Stimulated activated naive B cell treated with anti-CD40 and anti-IgM and Interleukin-4, amounts not matched to agents 10 μg/mL and 1 μg/mL and 100 μg/mL, for 72 hours (primary cell): ENCODE measurements at regions not wholly inside any gene's neighbourhood (a gene's known extent, or its start where the extent isn't known, plus 50 kb on each side); places are given as distances from the start of the nearest gene placed in this dataset.
"Not testable (repeated sequence)": the region's sequence is repeated elsewhere in the genome, so short reads cannot be mapped to it uniquely, and the experiment has no call there.

Source experiments
- ATAC-seq, 2 donors: fragments of 150-1000 bp; cut with Tn5 transposase; replicated peaks; 2 replicates each; pipeline ENCODE4 v1.10.0; 2021; ENCODE audit warnings: moderate library complexity in 1 of 2
- DNase-seq: peaks from one replicate; pipeline ENCODE4 v3.0.0; 2021
- H3K27ac Mint-ChIP-seq: one replicate; pipeline ENCODE4 v1.8.0; 2022; ENCODE audit warnings: mild to moderate bottlenecking, mixed read lengths
- H3K27me3 Mint-ChIP-seq, 2 donors: one replicate each; pipeline ENCODE4 v1.8.0; 2022; ENCODE audit warnings: mixed read lengths in 2 of 2
- H3K36me3 Mint-ChIP-seq, 2 donors: one replicate each; pipeline ENCODE4 v1.8.0; 2022; ENCODE audit warnings: mixed read lengths in 2 of 2, mild to moderate bottlenecking in 1 of 2
- H3K4me1 Mint-ChIP-seq, 2 donors: one replicate each; pipeline ENCODE4 v1.8.0; 2022; ENCODE audit warnings: mixed read lengths in 2 of 2, mild to moderate bottlenecking in 1 of 2
- H3K4me3 Mint-ChIP-seq, 2 donors: one replicate each; pipeline ENCODE4 v1.8.0; 2022; ENCODE audit warnings: mild to moderate bottlenecking in 2 of 2, mixed read lengths in 2 of 2, moderate library complexity in 1 of 2
- H3K9me3 Mint-ChIP-seq, 2 donors: one replicate each; pipeline ENCODE4 v1.8.0; 2022; ENCODE audit warnings: mixed read lengths in 2 of 2, mild to moderate bottlenecking in 1 of 2

DNA sequence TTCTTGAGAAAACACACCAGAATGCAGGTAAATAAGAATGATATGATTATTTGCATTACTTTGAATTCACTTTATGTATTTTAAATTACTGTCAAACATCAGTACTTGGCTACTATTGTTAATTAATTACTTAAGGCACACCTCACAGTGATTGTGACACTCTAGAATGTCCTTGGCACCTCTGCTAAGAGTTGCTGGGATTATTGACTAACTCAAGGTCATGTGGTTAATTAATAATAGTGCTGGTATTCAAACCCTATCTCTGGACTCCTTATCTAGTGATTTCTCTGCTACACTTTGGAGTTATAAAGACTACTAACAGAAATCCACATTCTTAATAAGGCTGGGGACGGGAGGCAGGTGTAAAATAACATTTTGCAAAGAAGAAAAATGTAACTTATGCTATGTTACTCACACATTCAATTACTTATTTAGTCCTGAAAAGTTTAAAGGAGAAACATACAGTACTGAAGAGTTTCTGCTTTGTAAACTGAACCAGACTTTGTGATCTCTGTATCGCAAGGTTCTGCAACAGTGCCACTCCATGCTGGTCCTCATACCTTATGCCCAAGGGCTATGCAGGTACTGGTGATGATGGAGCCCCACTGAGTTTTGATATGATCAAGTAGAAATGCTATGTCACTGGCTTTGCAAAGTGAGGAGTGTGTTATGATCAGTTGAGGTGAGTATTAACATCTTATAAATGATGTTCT lies 242.7 kb downstream of the MID1IP1 start:
- H3K4me3 Mint-ChIP-seq: no peak overlapping the region
- H3K9me3 Mint-ChIP-seq: peaks cover 1 to 9% of the 10 kb centered on the region in 2 donors
- ATAC-seq: no peak
- H3K36me3 Mint-ChIP-seq: no peaks in the 10 kb centered on the region
- no peak for DNase-seq
- no peaks in the 10 kb centered on the region for H3K4me1 Mint-ChIP-seq
- no peak overlapping the region for H3K27ac Mint-ChIP-seq
- H3K27me3 Mint-ChIP-seq: peaks cover 0 to 4% of the 10 kb centered on the region in 2 donors

DNA sequence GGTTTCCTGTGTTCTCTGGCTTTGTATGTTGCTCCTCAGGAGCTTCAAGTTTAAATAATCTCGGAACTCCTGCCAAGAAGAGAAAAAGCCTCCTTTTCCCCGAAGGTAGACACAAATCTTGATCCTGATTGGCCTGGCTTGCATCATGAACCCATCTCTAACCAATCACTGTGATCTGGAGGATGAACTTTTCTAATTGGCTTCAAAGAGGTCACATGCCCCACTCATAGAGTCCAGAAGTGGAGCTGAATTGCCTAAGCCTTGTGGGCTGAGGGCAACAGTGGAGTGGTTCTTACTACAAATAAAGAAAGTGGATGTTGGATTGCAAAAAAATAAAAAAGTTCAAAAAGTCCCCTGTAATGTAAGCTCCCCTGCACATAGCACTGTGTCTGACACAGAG lies 245.9 kb downstream of the MID1IP1 start:
- Mint-ChIP-seq H3K4me3 (no peak overlapping the region), H3K27me3 (peaks cover 0 to 8% of the 10 kb centered on the region in 2 donors)

DNA sequence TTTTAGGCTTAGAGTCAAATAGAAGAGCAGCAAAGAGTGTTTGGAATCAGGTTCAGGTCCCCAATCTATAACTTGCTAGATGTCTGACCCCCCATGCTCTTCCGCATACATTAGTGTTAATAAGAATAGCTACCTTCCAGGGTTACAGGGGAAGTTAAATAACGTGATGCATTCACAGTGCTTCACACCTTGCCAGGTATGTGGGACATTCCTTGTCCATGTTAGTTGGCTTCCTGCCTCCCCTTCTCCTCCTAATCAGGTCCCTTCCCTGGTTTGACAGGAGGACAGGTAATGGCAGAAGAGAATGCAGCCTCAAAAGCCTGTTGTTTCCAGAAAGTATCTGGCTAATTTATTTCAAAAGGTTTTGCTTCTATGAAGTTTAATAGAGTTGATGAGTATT lies 248.7 kb downstream of the MID1IP1 start:
- H3K4me1 Mint-ChIP-seq: no peaks in the 10 kb centered on the region
- peaks cover 0 to 11% of the 10 kb centered on the region in 2 donors for H3K27me3 Mint-ChIP-seq
- H3K9me3 Mint-ChIP-seq: peaks cover 1 to 7% of the 10 kb centered on the region in 2 donors
- H3K27ac Mint-ChIP-seq: no peak overlapping the region
- H3K36me3 Mint-ChIP-seq: no peaks in the 10 kb centered on the region
- no peak overlapping the region for H3K4me3 Mint-ChIP-seq
- ATAC-seq: no peak
- no peak for DNase-seq

More for the DNA sequence above, 245.9 kb downstream of the MID1IP1 start:
- no peak overlapping the region for H3K27ac Mint-ChIP-seq
- no peak for ATAC-seq
- no peaks in the 10 kb centered on the region for H3K4me1 Mint-ChIP-seq
- DNase-seq: no peak
- H3K36me3 Mint-ChIP-seq: no peaks in the 10 kb centered on the region
- peaks cover 1 to 9% of the 10 kb centered on the region in 2 donors for H3K9me3 Mint-ChIP-seq

DNA sequence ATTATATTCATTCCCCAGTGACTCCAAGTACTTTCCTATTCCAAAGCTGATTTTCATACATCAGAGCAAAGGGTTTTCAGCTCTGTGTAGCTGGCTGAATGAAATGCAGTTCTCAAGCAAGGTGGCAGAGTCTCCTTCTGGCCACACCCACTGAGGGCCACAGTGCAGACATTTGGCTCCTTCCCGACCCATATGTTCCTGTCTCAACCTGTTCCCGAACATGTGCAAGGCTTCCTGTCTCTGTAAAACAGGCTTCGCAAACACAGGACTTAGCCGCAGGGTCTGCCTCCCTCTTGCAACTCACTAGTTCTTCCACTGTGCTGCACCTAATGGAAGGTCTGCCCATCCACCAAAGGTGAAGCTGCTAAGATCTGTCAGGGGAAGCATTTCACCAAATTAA lies 249.2 kb downstream of the MID1IP1 start:
- no peak overlapping the region for H3K27ac Mint-ChIP-seq
- peaks cover 1 to 4% of the 10 kb centered on the region in 2 donors for H3K9me3 Mint-ChIP-seq
- H3K4me3 Mint-ChIP-seq: no peak overlapping the region
- no peak for DNase-seq
- no peak for ATAC-seq
- no peaks in the 10 kb centered on the region for H3K4me1 Mint-ChIP-seq
- no peaks in the 10 kb centered on the region for H3K36me3 Mint-ChIP-seq
- peaks cover 0 to 14% of the 10 kb centered on the region in 2 donors for H3K27me3 Mint-ChIP-seq

- Mint-ChIP-seq H3K4me3 (no peak overlapping the region), H3K9me3 (no peaks in the 10 kb centered on the region), H3K36me3 (no peaks in the 10 kb centered on the region), H3K27ac (no peak overlapping the region), H3K4me1 (no peaks in the 10 kb centered on the region), H3K27me3 (peaks cover 0 to 16% of the 10 kb centered on the region in 2 donors)
- no peak for ATAC-seq
- no peak for DNase-seq
Observed at GRCh38 chrX:39052751-39053150, 251.5 kb downstream of the MID1IP1 start.

GRCh38 chrX:39058724-39059123 lies 257.5 kb downstream of the MID1IP1 start:
- no peak for ATAC-seq
- Mint-ChIP-seq H3K36me3 (no peaks in the 10 kb centered on the region), H3K27ac (no peak overlapping the region), H3K9me3 (peaks cover 0 to 3% of the 10 kb centered on the region in 2 donors), H3K4me3 (no peak overlapping the region), H3K4me1 (no peaks in the 10 kb centered on the region), H3K27me3 (peaks cover 0 to 13% of the 10 kb centered on the region in 2 donors)
- DNase-seq: no peak

GRCh38 chrX:39059866-39060265 lies 258.6 kb downstream of the MID1IP1 start:
- no peaks in the 10 kb centered on the region for H3K36me3 Mint-ChIP-seq
- H3K4me3 Mint-ChIP-seq: no peak overlapping the region
- DNase-seq (no peak), ATAC-seq (no peak)
- H3K9me3 Mint-ChIP-seq: peaks cover 0 to 3% of the 10 kb centered on the region in 2 donors
- H3K4me1 Mint-ChIP-seq: no peaks in the 10 kb centered on the region
- H3K27ac Mint-ChIP-seq: no peak overlapping the region
- H3K27me3 Mint-ChIP-seq: peaks cover 0 to 11% of the 10 kb centered on the region in 2 donors

DNA sequence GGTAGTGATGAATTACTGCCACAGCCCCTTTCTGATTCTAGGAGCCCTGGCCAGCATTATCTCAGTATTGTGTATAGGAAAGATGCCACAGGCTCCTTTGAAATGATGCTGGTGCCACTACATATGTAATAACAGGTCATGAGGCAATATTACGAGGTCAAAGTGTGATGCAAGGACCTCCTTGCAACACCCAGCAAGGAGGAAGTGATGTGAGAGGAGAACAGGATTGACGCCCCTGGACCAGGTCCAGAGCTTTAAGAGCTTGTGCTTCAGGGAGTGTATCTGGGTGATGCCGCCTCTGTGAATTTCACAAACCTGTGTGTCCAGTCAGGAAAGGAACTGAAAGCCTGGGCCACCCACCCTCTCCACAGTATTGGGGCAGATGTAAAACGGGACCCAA lies 261.8 kb downstream of the MID1IP1 start:
- Mint-ChIP-seq H3K27me3 (peaks cover 0 to 4% of the 10 kb centered on the region in 2 donors), H3K27ac (no peak overlapping the region), H3K4me3 (no peak overlapping the region), H3K9me3 (peaks cover 0 to 3% of the 10 kb centered on the region in 2 donors), H3K36me3 (no peaks in the 10 kb centered on the region), H3K4me1 (no peaks in the 10 kb centered on the region)
- ATAC-seq: no peak
- DNase-seq: no peak

- H3K4me1 Mint-ChIP-seq: no peaks in the 10 kb centered on the region
- DNase-seq (no peak), ATAC-seq (no peak)
- no peaks in the 10 kb centered on the region for H3K36me3 Mint-ChIP-seq
- H3K9me3 Mint-ChIP-seq: peaks cover 0 to 5% of the 10 kb centered on the region in 2 donors
- no peak overlapping the region for H3K4me3 Mint-ChIP-seq
- no peak overlapping the region for H3K27ac Mint-ChIP-seq
- peaks cover 0 to 4% of the 10 kb centered on the region in 2 donors for H3K27me3 Mint-ChIP-seq
Observed at GRCh38 chrX:39063702-39064101, 262.4 kb downstream of the MID1IP1 start.

DNA sequence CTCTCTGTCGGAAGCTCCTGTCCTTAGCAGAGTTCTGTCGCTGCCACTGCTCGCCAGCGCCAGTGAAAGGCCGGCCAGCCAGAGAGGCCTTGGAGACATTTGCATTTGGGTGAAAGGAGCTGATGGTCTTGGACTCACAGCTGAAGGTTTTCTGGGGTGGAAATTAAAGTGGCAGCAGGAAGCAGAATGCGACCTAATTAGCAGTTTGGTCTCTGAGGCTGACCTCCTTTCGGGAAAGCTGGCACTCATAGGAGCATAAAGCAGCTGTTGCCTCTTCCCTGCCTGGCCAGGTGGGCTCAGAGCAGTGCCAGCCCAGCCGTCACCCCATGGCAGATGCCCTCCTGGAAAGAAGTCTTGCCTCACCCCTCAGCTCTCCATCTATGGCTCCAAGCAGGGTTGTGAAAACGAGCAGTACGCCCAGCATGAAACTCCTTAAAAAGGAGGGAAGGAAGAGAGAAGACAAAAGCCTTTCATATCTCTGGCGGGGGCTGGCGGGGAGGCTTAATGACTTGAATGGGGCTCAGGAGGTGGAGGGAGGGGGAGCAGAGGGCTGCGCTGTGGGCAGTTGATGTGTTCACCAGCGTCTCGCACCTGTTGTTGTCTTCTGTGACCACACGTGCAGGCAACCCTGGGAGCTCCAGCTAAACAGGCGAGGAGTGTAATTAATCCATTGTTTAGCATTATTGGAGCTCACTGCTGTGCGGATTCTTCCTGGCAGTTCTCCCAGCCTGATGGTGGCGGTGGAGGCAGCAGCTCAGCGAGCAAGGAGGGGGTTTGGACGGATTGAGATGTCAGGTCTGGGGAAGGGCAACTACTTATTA lies 264.0 kb downstream of the MID1IP1 start:
- peaks cover 0 to 8% of the 10 kb centered on the region in 2 donors for H3K9me3 Mint-ChIP-seq
- H3K27me3 Mint-ChIP-seq: peaks cover 0 to 4% of the 10 kb centered on the region in 2 donors
- H3K4me3 Mint-ChIP-seq: no peak overlapping the region
- DNase-seq (no peak), ATAC-seq (no peak)
- H3K4me1 Mint-ChIP-seq: no peaks in the 10 kb centered on the region
- no peaks in the 10 kb centered on the region for H3K36me3 Mint-ChIP-seq
- H3K27ac Mint-ChIP-seq: no peak overlapping the region

GRCh38 chrX:39067866-39068265 lies 266.6 kb downstream of the MID1IP1 start:
- ATAC-seq (no peak), DNase-seq (no peak)
- Mint-ChIP-seq H3K27ac (no peak overlapping the region), H3K9me3 (peaks cover 0 to 8% of the 10 kb centered on the region in 2 donors), H3K36me3 (no peaks in the 10 kb centered on the region), H3K27me3 (peaks cover 6 to 8% of the 10 kb centered on the region in 2 donors), H3K4me1 (no peaks in the 10 kb centered on the region), H3K4me3 (no peak overlapping the region)

DNA sequence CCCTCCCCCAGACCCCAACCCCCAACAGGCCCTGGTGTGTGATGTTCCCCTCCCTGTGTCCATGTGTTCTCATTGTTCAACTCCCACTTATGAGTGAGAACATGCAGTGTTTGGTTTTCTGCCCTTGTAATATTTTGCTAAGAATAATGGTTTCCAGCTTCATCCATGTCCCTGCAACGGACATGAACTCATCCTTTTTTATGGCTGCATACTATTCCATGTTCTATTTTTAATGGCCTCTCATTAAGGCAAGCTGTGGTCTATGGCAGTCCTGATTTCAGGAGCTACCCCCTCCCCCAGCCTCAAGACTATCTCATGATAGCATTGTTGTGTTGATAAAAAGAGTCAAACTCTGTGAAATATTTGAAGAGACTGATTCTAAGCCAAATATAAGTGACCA lies 267.4 kb downstream of the MID1IP1 start:
- H3K36me3 Mint-ChIP-seq, ATAC-seq, H3K9me3 Mint-ChIP-seq, H3K4me1 Mint-ChIP-seq, H3K27ac Mint-ChIP-seq, H3K4me3 Mint-ChIP-seq, DNase-seq: not testable (repeated sequence)
- peaks cover 11 to 13% of the 10 kb centered on the region in 2 donors for H3K27me3 Mint-ChIP-seq

GRCh38 chrX:39070009-39070408 lies 268.8 kb downstream of the MID1IP1 start:
- Mint-ChIP-seq H3K36me3 (no peaks in the 10 kb centered on the region), H3K27me3 (peaks cover 11 to 13% of the 10 kb centered on the region in 2 donors)
- DNase-seq: no peak

DNA sequence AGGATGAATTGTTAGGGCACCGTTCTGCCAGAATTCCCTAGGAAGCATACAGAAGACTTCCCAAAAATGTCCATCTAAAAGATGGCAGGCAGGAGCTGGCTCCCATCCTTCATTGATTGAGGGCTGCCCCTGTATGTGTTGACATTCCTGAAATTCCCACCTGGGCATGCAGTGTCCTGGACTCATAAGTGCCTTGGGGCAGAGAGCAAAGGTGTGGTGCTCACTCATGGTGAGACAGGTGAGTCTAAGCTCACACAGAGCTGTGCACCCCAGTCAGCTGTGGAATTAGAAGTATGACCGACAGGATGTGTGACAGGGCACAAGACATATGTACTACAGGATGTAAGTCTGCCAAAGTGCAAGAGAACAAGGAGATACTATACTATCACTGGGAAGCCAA lies 271.9 kb downstream of the MID1IP1 start:
- Mint-ChIP-seq H3K27ac (no peak overlapping the region), H3K4me3 (no peak overlapping the region), H3K9me3 (peaks cover 2 to 12% of the 10 kb centered on the region in 2 donors), H3K4me1 (no peaks in the 10 kb centered on the region), H3K36me3 (no peaks in the 10 kb centered on the region), H3K27me3 (peaks cover 11 to 13% of the 10 kb centered on the region in 2 donors)
- no peak for DNase-seq
- no peak for ATAC-seq

More at GRCh38 chrX:39070009-39070408, 268.8 kb downstream of the MID1IP1 start:
- H3K9me3 Mint-ChIP-seq: peaks cover 0 to 9% of the 10 kb centered on the region in 2 donors
- no peak overlapping the region for H3K27ac Mint-ChIP-seq
- no peak for ATAC-seq
- H3K4me3 Mint-ChIP-seq: no peak overlapping the region
- no peaks in the 10 kb centered on the region for H3K4me1 Mint-ChIP-seq

- no peaks in the 10 kb centered on the region for H3K27me3 Mint-ChIP-seq
- H3K36me3 Mint-ChIP-seq: no peaks in the 10 kb centered on the region
- H3K4me3 Mint-ChIP-seq: no peak overlapping the region
- ATAC-seq: no peak
- DNase-seq: no peak
- no peaks in the 10 kb centered on the region for H3K4me1 Mint-ChIP-seq
- H3K9me3 Mint-ChIP-seq: peaks cover 0 to 1% of the 10 kb centered on the region in 2 donors
- no peak overlapping the region for H3K27ac Mint-ChIP-seq
Observed at GRCh38 chrX:39096599-39096998, 295.3 kb downstream of the MID1IP1 start.
